Astrocyte of the cerebellum (primary cell): ENCODE measurements at regions not wholly inside any gene's neighbourhood (a gene's known extent, or its start where the extent isn't known, plus 50 kb on each side); places are given as distances from the start of the nearest gene placed in this dataset.
A peak's percentile ranks its signal among the peaks of the same experiment; 100 is the strongest.

Experiments used
- DNase-seq: peaks from one replicate; pipeline ENCODE4 v3.0.0-alpha.2; 2011; ENCODE audit warnings: low read depth
- H3K4me3 ChIP-seq: 2 replicates; pipeline ENCODE4 v1.5.1; 2011; ENCODE audit warnings: mild to moderate bottlenecking, low read depth, low read length, moderate library complexity
- in situ Hi-C: cut with HindIII; loops from 2 replicates; pipeline ENCODE4 v1.10.0; 2017; ENCODE audit warnings: low sequenced_read_pairs
- TF ChIP-seq, protein P1 (sequence below): IDR thresholded peaks from 2 replicates; pipeline ENCODE4 v1.5.1; 2012; ENCODE audit warnings: low read length, low read depth, moderate library complexity, mild to moderate bottlenecking; ENCODE audit errors: missing control alignments

DNA sequence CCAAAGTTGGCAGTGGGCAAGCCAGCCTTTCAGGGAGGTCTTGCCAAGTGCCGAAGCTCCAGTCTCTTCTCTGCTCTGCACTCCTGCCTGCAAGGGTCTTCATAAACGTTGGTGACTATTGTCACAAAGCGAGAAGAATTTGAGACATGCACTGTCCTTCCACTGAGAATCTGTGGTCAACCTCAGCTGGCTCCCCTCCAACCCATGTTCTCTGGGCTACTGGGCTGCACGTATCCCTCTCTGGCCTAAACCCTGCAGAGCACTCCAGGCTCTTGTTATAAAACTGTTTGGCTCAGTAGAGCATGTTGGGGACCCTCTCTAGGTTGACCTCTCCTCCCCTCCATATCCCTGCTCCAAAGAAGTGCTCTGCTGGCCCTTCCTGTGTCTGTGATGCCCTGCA is 260.4 kb upstream of the NFE2L3 start:
- no peak overlapping the region for H3K4me3 ChIP-seq
- TF ChIP-seq, protein P1, sequence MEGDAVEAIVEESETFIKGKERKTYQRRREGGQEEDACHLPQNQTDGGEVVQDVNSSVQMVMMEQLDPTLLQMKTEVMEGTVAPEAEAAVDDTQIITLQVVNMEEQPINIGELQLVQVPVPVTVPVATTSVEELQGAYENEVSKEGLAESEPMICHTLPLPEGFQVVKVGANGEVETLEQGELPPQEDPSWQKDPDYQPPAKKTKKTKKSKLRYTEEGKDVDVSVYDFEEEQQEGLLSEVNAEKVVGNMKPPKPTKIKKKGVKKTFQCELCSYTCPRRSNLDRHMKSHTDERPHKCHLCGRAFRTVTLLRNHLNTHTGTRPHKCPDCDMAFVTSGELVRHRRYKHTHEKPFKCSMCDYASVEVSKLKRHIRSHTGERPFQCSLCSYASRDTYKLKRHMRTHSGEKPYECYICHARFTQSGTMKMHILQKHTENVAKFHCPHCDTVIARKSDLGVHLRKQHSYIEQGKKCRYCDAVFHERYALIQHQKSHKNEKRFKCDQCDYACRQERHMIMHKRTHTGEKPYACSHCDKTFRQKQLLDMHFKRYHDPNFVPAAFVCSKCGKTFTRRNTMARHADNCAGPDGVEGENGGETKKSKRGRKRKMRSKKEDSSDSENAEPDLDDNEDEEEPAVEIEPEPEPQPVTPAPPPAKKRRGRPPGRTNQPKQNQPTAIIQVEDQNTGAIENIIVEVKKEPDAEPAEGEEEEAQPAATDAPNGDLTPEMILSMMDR = no peak
- no peak for DNase-seq
- in situ Hi-C loops = loop anchor here (25.0 kb wide), 1 partner anchor 496 kb away; no protein-coding TSS in a partner anchor

DNA sequence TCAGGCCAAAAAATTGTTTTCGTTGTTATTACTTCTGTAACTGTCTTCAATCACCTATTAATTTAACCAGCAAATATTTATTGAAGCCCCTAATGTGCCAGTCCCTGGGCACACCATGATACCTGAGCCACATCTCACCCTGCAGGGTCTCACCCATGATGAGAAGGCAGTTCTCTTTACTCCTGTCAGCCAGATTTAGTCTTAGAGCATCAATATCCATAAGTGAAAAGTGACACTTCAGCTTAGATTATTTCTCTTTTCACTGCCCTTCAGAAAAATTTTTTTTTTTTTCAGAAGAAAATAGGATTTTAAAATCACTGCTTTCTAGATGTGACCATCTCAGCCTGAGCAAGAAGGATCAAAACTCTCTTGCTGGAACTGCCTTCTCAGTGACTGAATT is 258.6 kb upstream of the NFE2L3 start:
- in situ Hi-C loops = loop anchor here (25.0 kb wide), 1 partner anchor 494 kb away; no protein-coding TSS in a partner anchor
- DNase-seq = no peak
- TF ChIP-seq, protein P1 = no peak
- no peak overlapping the region for H3K4me3 ChIP-seq

DNA sequence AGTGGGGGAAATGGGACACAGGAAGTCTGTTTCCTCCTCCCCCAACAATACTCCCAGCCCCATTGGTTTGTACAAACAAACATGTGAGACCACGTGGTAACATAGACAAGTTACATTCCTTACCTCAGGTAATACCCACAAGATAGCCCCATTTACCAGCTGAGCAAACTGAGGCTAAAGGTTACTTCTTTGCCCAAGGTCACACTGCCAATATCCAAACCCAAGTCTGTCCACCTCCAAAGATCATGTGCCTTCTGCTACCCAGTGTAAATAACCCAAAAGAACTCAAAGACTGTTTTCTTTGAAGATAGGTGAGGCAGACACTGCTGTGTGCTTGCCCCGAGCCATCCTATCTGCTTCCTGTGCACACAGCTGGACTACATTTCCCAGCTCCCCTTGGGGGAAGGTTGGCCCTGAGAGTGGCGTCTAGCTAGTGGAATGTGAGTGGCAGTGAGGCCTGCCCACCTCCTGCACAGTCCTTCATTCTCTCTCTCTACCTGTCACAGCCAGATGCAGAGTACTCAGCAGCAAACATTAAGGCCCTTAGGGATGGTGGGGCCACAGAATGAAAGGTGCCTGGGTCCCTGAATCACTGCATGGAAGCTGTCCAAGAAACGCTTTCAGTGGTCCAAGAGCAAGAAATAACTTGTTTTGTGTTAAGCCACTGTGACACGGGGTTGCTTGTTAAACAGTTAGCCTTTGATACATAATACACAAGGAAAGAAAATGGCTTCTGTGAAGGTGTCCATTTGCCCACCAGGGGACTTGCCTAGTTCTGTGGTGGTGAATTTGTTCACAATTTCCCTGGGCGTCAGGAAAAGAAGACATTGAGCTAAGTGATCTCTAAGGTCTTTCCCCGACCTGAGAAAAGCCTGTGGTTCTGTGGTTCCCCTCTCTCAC is 257.7 kb upstream of the NFE2L3 start:
- in situ Hi-C loops = loop anchor here (25.0 kb wide), 1 partner anchor 493 kb away; no protein-coding TSS in a partner anchor
- H3K4me3 ChIP-seq = no peak overlapping the region
- no peak for DNase-seq
- TF ChIP-seq, protein P1 = no peak

DNA sequence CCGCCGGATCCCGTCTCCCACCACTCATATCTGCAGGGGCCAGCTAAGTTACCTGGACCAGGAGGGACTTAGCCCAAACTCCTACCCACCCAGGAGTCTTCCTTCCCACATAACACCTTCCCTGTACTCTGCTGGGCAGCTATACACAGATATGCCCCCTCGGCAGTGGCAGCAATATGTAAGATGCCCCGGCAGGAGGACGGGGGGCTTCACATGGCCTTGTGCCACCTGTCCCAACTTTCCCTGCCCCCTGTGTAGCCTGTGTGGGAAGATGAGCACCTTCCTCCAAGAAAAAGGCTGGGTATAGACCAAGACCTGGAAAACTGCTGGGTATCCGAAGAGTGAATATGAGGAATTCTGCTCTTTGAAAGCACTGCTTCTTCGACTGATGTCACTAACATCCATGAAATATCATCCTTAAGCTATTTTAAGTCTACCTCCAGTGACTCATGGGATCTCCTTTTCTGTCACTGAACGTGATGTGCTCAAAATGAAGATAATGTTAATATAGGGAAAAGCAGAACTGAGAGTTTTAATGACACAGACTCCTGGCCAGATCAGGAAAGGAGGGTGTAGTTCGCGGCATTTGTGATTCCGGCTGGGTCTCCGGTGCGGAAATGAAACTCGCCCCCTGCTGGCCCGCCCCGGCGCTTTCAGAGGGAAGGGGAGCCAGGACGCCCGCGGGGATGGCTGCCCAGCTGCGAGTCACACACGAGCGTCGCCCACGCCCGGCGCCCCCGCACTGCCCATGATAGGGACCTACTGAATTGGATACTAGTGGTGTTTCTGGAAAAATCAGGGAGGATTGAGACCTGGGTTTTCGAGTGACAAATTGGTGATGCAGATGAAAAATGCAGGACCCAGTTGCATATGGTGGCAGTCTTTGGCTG is 256.9 kb upstream of the NFE2L3 start:
- no peak for DNase-seq
- in situ Hi-C loops = loop anchor here (25.0 kb wide), 1 partner anchor 492 kb away; no protein-coding TSS in a partner anchor
- peak overlapping the region; percentile 16 for H3K4me3 ChIP-seq
- TF ChIP-seq, protein P1 = peak; percentile 69

DNA sequence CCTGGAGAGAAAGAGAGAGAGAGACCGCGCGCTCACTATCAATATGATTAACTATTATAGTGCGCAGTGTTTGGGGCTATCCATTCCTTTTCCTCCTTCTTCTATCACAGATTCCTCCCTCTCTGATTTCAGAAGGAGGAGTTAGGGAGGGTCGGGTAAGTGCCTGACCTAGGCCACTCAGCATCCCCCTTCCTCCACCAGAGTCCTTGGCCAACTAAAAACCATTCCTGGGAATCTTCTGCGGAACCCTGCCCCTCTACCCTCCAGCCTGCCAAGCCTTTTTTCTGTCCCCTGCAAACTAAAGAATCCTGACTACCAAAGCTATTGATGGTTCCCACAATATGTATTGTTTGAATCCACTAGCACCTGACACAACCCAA is 256.2 kb upstream of the NFE2L3 start:
- in situ Hi-C loops = loop anchor here (25.0 kb wide), 1 partner anchor 492 kb away; no protein-coding TSS in a partner anchor
- TF ChIP-seq, protein P1 = no peak
- no peak for DNase-seq
- peak overlapping the region; percentile 16 for H3K4me3 ChIP-seq

DNA sequence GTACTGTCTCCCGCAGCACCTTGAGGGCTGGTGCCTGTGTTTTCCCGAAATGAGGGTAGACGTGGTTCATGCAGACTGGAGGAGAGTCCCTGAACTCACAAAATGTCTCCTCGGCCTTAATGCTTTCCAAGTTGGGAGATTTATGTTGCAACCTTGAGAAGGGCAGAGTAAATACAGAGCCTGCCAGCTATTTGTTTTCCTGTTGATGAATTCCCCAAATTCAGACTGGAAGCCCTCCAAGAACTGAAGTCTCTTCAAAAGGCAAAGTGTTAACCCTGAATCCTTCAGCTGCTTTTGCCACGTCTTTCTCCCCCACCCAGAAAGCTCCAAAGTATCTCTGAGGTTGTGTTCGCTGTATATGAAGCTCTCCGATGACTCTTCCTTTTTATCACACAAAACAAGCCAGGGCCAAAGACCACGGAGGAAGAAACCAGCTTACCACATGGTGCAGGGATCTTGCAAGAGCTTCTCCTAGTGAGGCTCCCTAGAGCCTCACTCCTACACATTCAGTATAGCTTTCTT is 254.7 kb upstream of the NFE2L3 start:
- no peak for DNase-seq
- no peak overlapping the region for H3K4me3 ChIP-seq
- TF ChIP-seq, protein P1 = no peak
- in situ Hi-C loops = loop anchor here (25.0 kb wide), 1 partner anchor 490 kb away; no protein-coding TSS in a partner anchor
